IMR-90 (cell line): ENCODE measurements at regions not wholly inside any gene's neighbourhood (a gene's known extent, or its start where the extent isn't known, plus 50 kb on each side); places are given as distances from the start of the nearest gene placed in this dataset.

Experiments
- ATAC-seq: fragments of 200-7000 bp; cut with Tn5 transposase; 2 replicates; pipeline ENCODE4 v1.9.1; 2020; ENCODE audit warnings: low read depth, mild to moderate bottlenecking, moderate library complexity
- BruUV-seq: library from RNA; stranded (reverse); fragments of 400-500 nt; replicated peaks from 2 replicates; lab custom pipeline; 2021; lab: Mats Ljungman, UMichigan
- CTCF ChIA-PET: fragments of 300-600 bp; formaldehyde crosslinking; extraction: SDS; loops from one replicate; lab custom pipeline; 2021; ENCODE audit warnings: antibody characterized with exemption; lab: Yijun Ruan, JAX
- POLR2A ChIA-PET: fragments of 300-600 bp; sonication (Branson Sonifier 250); formaldehyde crosslinking; loops from one replicate; lab custom pipeline; 2022; ENCODE audit warnings: antibody characterized with exemption; ENCODE audit not compliant: unreplicated experiment; lab: Charles Lee
- DNase-seq: peaks from one replicate; pipeline ENCODE4 v3.0.0; 2013
- H2AFZ ChIP-seq: replicated peaks from 2 replicates; pipeline ENCODE3; 2013; ENCODE audit warnings: low read length, mild to moderate bottlenecking; ENCODE audit not compliant: poor library complexity
- H2AK5ac ChIP-seq: 2 replicates; pipeline ENCODE4 v1.6.1; 2013; ENCODE audit warnings: low read depth, low read length, inconsistent platforms
- H2AK9ac ChIP-seq: replicated peaks from 2 replicates; pipeline ENCODE3; 2013; ENCODE audit warnings: mild to moderate bottlenecking, low read depth, low read length, moderate library complexity; ENCODE audit not compliant: poor library complexity
- H2BK120ac ChIP-seq: 2 replicates; pipeline ENCODE4 v1.6.1; 2013; ENCODE audit warnings: low read depth, low read length, inconsistent platforms
- H2BK15ac ChIP-seq: 3 replicates; pipeline ENCODE4 v1.6.1; 2013; ENCODE audit warnings: low read depth, low read length, inconsistent platforms
- H2BK20ac ChIP-seq: 2 replicates; pipeline ENCODE4 v1.6.1; 2013; ENCODE audit warnings: low read depth, mild to moderate bottlenecking, inconsistent platforms, low read length, moderate library complexity
- H2BK5ac ChIP-seq: 2 replicates; pipeline ENCODE4 v1.6.1; 2013; ENCODE audit warnings: mild to moderate bottlenecking, low read depth, low read length, inconsistent platforms; ENCODE audit not compliant: poor library complexity, severe bottlenecking
- H3K14ac ChIP-seq: replicated peaks from 2 replicates; pipeline ENCODE4 v1.6.1; 2013; ENCODE audit warnings: low read depth, low read length, inconsistent platforms
- H3K18ac ChIP-seq: 2 replicates; pipeline ENCODE4 v1.6.1; 2013; ENCODE audit warnings: low read depth, low read length, control low read depth
- H3K23ac ChIP-seq: 2 replicates; pipeline ENCODE4 v1.6.1; 2013; ENCODE audit warnings: low read depth, low read length, inconsistent platforms
- H3K27ac ChIP-seq: 2 replicates; pipeline ENCODE4 v1.5.1; 2013; ENCODE audit warnings: mild to moderate bottlenecking, control low read depth, low read length; ENCODE audit not compliant: insufficient read depth
- H3K27me3 ChIP-seq: 2 replicates; pipeline ENCODE4 v1.6.1; 2013; ENCODE audit warnings: low read length; ENCODE audit not compliant: control insufficient read depth, insufficient read depth
- H3K36me3 ChIP-seq: 2 replicates; pipeline ENCODE4 v1.6.1; 2013; ENCODE audit warnings: low read length, mixed read lengths; ENCODE audit not compliant: control insufficient read depth, insufficient read depth
- H3K4ac ChIP-seq: 2 replicates; pipeline ENCODE4 v1.6.1; 2013; ENCODE audit warnings: low read depth, low read length, inconsistent platforms
- H3K4me1 ChIP-seq: 2 replicates; pipeline ENCODE4 v1.6.1; 2013; ENCODE audit warnings: low read length, mixed read lengths; ENCODE audit not compliant: control insufficient read depth, insufficient read depth
- H3K4me2 ChIP-seq: 2 replicates; pipeline ENCODE4 v1.6.1; 2013; ENCODE audit warnings: low read depth, mild to moderate bottlenecking, control low read depth, low read length, moderate library complexity
- H3K4me3 ChIP-seq: 2 replicates; pipeline ENCODE4 v1.5.1; 2013; ENCODE audit warnings: low read depth, mild to moderate bottlenecking, control low read depth, low read length, moderate library complexity; ENCODE audit not compliant: insufficient read depth
- H3K56ac ChIP-seq: 2 replicates; pipeline ENCODE4 v1.6.1; 2013; ENCODE audit warnings: low read length, inconsistent platforms; ENCODE audit not compliant: insufficient read depth; ENCODE audit errors: extremely low read depth
- H3K79me1 ChIP-seq, 2 experiments: 2 replicates each; pipeline ENCODE4 v1.6.1; 2013; ENCODE audit warnings: low read length in 2 of 2, inconsistent platforms in 1 of 2, low read depth in 1 of 2
- H3K9ac ChIP-seq: 2 replicates; pipeline ENCODE4 v1.6.1; 2013; ENCODE audit warnings: low read depth, low read length, control low read depth
- H3K9me1 ChIP-seq: 2 replicates; pipeline ENCODE4 v1.6.1; 2013; ENCODE audit warnings: low read length, inconsistent platforms; ENCODE audit not compliant: insufficient read depth
- H3K9me3 ChIP-seq: 2 replicates; pipeline ENCODE4 v1.6.1; 2013; ENCODE audit warnings: low read length; ENCODE audit not compliant: control insufficient read depth, insufficient read depth
- H4K20me1 ChIP-seq: 2 replicates; pipeline ENCODE4 v1.6.1; 2013; ENCODE audit warnings: low read length, inconsistent platforms; ENCODE audit not compliant: insufficient read depth
- H4K5ac ChIP-seq: 2 replicates; pipeline ENCODE4 v1.6.1; 2013; ENCODE audit warnings: mild to moderate bottlenecking, low read depth, low read length, control low read depth
- H4K8ac ChIP-seq, 2 experiments: 2 replicates each; pipeline ENCODE4 v1.6.1; 2013; ENCODE audit warnings: low read depth in 2 of 2, low read length in 2 of 2, control low read depth in 1 of 2, inconsistent platforms in 1 of 2
- H4K91ac ChIP-seq: 2 replicates; pipeline ENCODE4 v1.6.1; 2013; ENCODE audit warnings: low read depth, low read length, inconsistent platforms; ENCODE audit not compliant: insufficient read depth
- BHLHE40 ChIP-seq: fragments of 150-350 bp; IDR thresholded peaks from 2 replicates; pipeline ENCODE4 v1.6.1; 2016; ENCODE audit warnings: mild to moderate bottlenecking, low read depth, low read length
- CEBPB ChIP-seq: IDR thresholded peaks from 2 replicates; pipeline ENCODE4 v1.6.1; 2012; ENCODE audit warnings: low read depth, low read length, improper control_type of control experiment
- CHD1 ChIP-seq: IDR thresholded peaks from 2 replicates; pipeline ENCODE4 v1.6.1; 2012; ENCODE audit warnings: low read depth, low read length, improper control_type of control experiment
- FOS ChIP-seq: fragments of 150-350 bp; IDR thresholded peaks from 2 replicates; pipeline ENCODE4 v1.6.1; 2016; ENCODE audit warnings: low read depth, low read length
- MAFK ChIP-seq: IDR thresholded peaks from 2 replicates; pipeline ENCODE4 v1.6.1; 2012; ENCODE audit warnings: low read depth, low read length, improper control_type of control experiment
- MAZ ChIP-seq: IDR thresholded peaks from 2 replicates; pipeline ENCODE4 v1.6.1; 2012; ENCODE audit warnings: low read depth, mild to moderate bottlenecking, low read length, improper control_type of control experiment, moderate library complexity, borderline replicate concordance
- MXI1 ChIP-seq: IDR thresholded peaks from 2 replicates; pipeline ENCODE4 v1.6.1; 2012; ENCODE audit warnings: low read depth, mild to moderate bottlenecking, low read length, moderate library complexity, borderline replicate concordance
- NFE2L2 ChIP-seq: fragments of 150-350 bp; IDR thresholded peaks from 2 replicates; pipeline ENCODE4 v1.6.1; 2016; ENCODE audit warnings: low read depth, mild to moderate bottlenecking, low read length
- POLR2A ChIP-seq: IDR thresholded peaks from 2 replicates; pipeline ENCODE4 v1.6.1; 2012; ENCODE audit warnings: mild to moderate bottlenecking, low read depth, low read length
- RAD21 ChIP-seq: IDR thresholded peaks from 2 replicates; pipeline ENCODE4 v1.6.1; 2012; ENCODE audit warnings: low read length, improper control_type of control experiment
- RCOR1 ChIP-seq: IDR thresholded peaks from 2 replicates; pipeline ENCODE4 v1.6.1; 2012; ENCODE audit warnings: mild to moderate bottlenecking, low read length, improper control_type of control experiment; ENCODE audit not compliant: insufficient replicate concordance
- RFX5 ChIP-seq: IDR thresholded peaks from 2 replicates; pipeline ENCODE4 v1.8.0; 2012; ENCODE audit warnings: low read depth, mild to moderate bottlenecking, low read length, moderate library complexity
- SMC3 ChIP-seq: fragments of 150-350 bp; IDR thresholded peaks from 2 replicates; pipeline ENCODE4 v1.6.1; 2016; ENCODE audit warnings: low read depth, mild to moderate bottlenecking, antibody characterized with exemption, low read length, moderate library complexity
- USF2 ChIP-seq: fragments of 150-350 bp; IDR thresholded peaks from 2 replicates; pipeline ENCODE4 v1.6.1; 2017; ENCODE audit warnings: mild to moderate bottlenecking, antibody characterized with exemption, low read length, low read depth
- WGBS, 2 experiments: methylation state at CpG; one replicate each; pipeline versions ENCODE4 v1.1.5 to v1.1.7; 2013; ENCODE audit warnings: missing lambda C conversion rate in 2 of 2; ENCODE audit not compliant: insufficient read length in 1 of 2; ENCODE audit errors: extremely low coverage in 2 of 2; 5-methylcytosine and 5-hydroxymethylcytosine counted together
- dilution Hi-C: fragments of 300-500 bp; cut with HindIII; formaldehyde crosslinking; loops from one replicate; pipeline ENCODE4 v1.14.3; 2018; ENCODE audit warnings: low sequenced_read_pairs; ENCODE audit not compliant: unreplicated experiment
- in situ Hi-C: fragments of 300-500 bp; cut with MboI; formaldehyde crosslinking; loops from 3 replicates; pipeline ENCODE4 v1.14.3; 2019; ENCODE audit warnings: low sequenced_read_pairs, inconsistent platforms, mixed read lengths
- intact Hi-C: fragments of 100-400 bp; cut with micrococcal nuclease; formaldehyde crosslinking; loops from 2 replicates; pipeline ENCODE4 v1.10.0; 2022
- TF ChIP-seq, protein P1 (sequence below): fragments of 150-350 bp; IDR thresholded peaks from 2 replicates; pipeline ENCODE4 v1.6.1; 2016; ENCODE audit warnings: low read depth, mild to moderate bottlenecking, low read length, moderate library complexity, borderline replicate concordance
- TF ChIP-seq, protein P2 (sequence below): conservative IDR thresholded peaks from 2 replicates; pipeline ENCODE4 v1.5.1; 2012; ENCODE audit warnings: mild to moderate bottlenecking, low read depth, low read length, improper control_type of control experiment

GRCh38 chr9:117882171-117882570 is 178.0 kb downstream of the TLR4 start:
- no peaks in the 10 kb centered on the region for H3K9me1 ChIP-seq
- H3K14ac ChIP-seq, result no peak overlapping the region
- no peak overlapping the region for H2AK9ac ChIP-seq
- no peak overlapping the region for H2BK15ac ChIP-seq
- H3K4me2 ChIP-seq, result no peak overlapping the region
- no peak overlapping the region for H2AFZ ChIP-seq
- ATAC-seq, result no peak
- H3K4me1 ChIP-seq, result no peaks in the 10 kb centered on the region
- DNase-seq, result no peak
- H3K27ac ChIP-seq, result no peak overlapping the region
- H4K8ac ChIP-seq, result no peak overlapping the region
- no peak overlapping the region for H3K4ac ChIP-seq
- no peaks in the 10 kb centered on the region for H4K20me1 ChIP-seq
- no peak overlapping the region for H4K91ac ChIP-seq
- H2AK5ac ChIP-seq, result no peak overlapping the region
- H2BK5ac ChIP-seq, result no peak overlapping the region
- BruUV-seq, result no TSS peak
- no peak overlapping the region for H3K4me3 ChIP-seq
- no peak overlapping the region for H3K56ac ChIP-seq
- in situ Hi-C loops, result no loop called here
- H3K9ac ChIP-seq, result no peak overlapping the region
- intact Hi-C loops, result no loop called here
- H2BK20ac ChIP-seq, result no peak overlapping the region
- ChIA-PET CTCF (no interaction called here), POLR2A (no interaction called here)
- 54% methylated on average over 2 of the region's 4 CpGs; no CpG with 5 or more reads in 1 of the 2 experiments for WGBS, 2 experiments
- H3K9me3 ChIP-seq, result peaks cover 2% of the 10 kb centered on the region; the same call in 1 of the 2 replicates
- H3K27me3 ChIP-seq, result no peaks in the 10 kb centered on the region
- dilution Hi-C loops, result no loop called here
- no peaks in the 10 kb centered on the region for H3K36me3 ChIP-seq
- no peak overlapping the region for H3K18ac ChIP-seq
- no peak overlapping the region for H2BK120ac ChIP-seq
- TF ChIP-seq USF2 (no peak), RFX5 (no peak), RAD21 (no peak), NFE2L2 (no peak), MXI1 (no peak), MAZ (no peak), BHLHE40 (no peak), CEBPB (no peak), RCOR1 (no peak), MAFK (no peak), FOS (no peak), SMC3 (no peak), CHD1 (no peak), POLR2A (no peak)
- TF ChIP-seq, protein P1, sequence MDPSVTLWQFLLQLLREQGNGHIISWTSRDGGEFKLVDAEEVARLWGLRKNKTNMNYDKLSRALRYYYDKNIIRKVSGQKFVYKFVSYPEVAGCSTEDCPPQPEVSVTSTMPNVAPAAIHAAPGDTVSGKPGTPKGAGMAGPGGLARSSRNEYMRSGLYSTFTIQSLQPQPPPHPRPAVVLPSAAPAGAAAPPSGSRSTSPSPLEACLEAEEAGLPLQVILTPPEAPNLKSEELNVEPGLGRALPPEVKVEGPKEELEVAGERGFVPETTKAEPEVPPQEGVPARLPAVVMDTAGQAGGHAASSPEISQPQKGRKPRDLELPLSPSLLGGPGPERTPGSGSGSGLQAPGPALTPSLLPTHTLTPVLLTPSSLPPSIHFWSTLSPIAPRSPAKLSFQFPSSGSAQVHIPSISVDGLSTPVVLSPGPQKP, result no peak
- TF ChIP-seq, protein P2, sequence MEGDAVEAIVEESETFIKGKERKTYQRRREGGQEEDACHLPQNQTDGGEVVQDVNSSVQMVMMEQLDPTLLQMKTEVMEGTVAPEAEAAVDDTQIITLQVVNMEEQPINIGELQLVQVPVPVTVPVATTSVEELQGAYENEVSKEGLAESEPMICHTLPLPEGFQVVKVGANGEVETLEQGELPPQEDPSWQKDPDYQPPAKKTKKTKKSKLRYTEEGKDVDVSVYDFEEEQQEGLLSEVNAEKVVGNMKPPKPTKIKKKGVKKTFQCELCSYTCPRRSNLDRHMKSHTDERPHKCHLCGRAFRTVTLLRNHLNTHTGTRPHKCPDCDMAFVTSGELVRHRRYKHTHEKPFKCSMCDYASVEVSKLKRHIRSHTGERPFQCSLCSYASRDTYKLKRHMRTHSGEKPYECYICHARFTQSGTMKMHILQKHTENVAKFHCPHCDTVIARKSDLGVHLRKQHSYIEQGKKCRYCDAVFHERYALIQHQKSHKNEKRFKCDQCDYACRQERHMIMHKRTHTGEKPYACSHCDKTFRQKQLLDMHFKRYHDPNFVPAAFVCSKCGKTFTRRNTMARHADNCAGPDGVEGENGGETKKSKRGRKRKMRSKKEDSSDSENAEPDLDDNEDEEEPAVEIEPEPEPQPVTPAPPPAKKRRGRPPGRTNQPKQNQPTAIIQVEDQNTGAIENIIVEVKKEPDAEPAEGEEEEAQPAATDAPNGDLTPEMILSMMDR, result no peak
- no peak overlapping the region for H3K23ac ChIP-seq
- no peaks in the 10 kb centered on the region for H3K79me1 ChIP-seq
- no peak overlapping the region for H4K5ac ChIP-seq
